HS-5 (cell line): ENCODE measurements at regions not wholly inside any gene's neighbourhood (a gene's known extent, or its start where the extent isn't known, plus 50 kb on each side); places are given as distances from the start of the nearest gene placed in this dataset.
A peak's percentile ranks its signal among the peaks of the same experiment; 100 is the strongest.

Experiments used
- DNase-seq: peaks from one replicate; pipeline ENCODE4 v3.0.0-alpha.2; 2012; ENCODE audit warnings: low read depth

- DNase-seq, result no peak
Observed at GRCh38 chr6:44062771-44063560, 64.3 kb downstream of the MRPL14 start.

DNA sequence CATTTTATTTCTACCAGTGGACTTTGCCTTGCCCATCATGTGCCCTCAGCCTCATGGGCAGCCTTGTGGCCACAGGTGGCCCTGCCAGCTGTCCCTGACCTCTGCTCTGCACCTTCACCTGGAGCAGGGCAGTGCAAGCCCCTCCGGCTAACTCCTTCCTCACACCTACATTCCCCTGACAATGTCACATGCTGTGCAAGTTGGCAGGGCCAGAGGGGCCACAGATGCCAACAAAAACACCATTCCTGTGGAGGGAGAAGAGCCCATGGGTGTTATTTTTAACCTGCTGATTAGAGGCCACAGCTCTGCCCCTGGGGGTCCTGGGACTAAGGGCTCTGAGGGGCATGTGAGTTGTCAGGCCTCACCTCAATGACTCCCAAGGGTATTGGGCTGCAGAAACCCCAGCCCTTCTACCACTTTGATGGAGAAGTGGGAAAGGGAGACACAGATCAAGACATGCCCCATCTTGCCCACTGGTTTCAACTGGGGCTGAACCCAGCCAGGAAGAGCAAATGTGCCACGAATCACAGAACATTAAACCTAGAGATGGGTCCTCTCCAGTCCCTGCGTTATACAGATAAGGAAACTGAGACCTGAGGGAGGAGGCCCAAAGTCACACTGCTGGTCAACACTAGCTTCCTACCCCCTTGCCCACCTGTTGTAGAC, 65.0 kb downstream of the MRPL14 start:
- DNase-seq, result no peak

DNA sequence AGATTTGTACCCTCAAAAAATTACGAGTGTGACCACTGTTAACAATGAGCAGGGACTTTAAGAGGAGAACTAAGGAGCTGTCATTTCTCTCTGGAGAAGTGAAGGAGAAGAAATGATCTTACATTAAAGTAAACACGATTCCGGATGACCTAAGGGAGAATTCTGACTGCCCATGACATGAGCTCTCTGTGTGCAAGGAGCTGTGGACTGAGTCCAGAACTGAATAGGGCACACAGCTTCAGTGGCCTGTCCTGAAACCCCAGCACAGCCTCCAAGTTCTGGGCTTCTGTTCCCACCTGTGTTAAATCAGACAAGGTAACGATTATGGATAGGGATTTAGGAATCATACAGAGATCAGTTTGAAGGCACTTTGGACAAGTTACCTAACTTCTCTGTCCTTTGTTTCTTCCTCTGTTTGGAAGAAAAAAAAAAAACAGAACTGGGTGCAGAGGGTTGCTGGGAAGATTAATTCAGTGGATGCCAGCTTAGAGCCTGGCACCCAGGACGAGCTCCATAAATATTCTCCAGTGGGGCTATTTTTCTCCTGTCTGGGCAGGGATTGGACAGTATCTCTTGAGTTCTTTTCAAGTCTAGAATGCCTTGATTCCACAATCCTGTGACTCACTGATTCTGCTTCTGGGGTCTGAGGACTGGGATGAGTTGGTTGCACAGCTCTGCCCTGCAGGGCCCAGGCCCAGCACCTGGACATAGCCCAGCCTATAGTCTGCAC, 65.7 kb downstream of the MRPL14 start:
- no peak for DNase-seq

DNA sequence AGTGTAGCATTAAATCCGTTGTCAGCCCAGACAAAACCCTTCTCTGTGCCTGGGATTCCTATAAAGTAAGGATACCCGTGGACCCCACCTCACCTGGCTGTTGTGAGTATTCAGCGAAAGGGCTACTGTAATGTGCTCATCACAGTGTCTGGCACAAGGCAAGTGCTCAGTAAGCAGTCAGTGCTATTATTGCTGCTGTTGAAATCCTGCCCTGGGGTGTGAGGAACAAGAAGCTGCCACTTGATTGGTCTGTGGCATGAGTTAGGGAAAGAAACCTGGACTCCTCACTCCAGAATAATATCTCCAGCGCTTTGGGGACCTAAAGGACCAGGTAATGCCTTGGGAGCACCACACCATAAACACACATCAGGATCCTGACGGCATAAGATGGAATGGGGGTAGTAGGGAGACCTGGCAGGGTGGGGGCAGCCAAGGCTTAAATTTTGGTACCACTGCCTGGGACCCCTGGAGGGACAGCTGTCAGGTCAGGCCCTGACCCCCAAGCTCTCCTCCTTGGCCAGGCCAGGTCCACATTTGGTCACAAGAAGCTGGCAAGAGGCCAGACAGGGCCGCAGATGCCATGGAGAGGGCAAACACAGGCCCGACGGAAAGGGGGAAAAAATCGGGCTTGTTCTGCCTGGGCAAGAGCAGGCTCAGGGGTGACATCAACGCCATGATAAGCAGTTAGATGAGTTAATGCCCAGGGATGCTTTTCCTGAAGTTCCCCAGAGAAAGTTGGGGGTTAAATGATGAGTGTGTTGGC, 66.5 kb downstream of the MRPL14 start:
- no peak for DNase-seq

- no peak for DNase-seq
Observed at GRCh38 chr6:44059359-44060346, 67.6 kb downstream of the MRPL14 start.

GRCh38 chr6:44058617-44059358, 68.5 kb downstream of the MRPL14 start:
- DNase-seq, result peak; percentile 96

DNA sequence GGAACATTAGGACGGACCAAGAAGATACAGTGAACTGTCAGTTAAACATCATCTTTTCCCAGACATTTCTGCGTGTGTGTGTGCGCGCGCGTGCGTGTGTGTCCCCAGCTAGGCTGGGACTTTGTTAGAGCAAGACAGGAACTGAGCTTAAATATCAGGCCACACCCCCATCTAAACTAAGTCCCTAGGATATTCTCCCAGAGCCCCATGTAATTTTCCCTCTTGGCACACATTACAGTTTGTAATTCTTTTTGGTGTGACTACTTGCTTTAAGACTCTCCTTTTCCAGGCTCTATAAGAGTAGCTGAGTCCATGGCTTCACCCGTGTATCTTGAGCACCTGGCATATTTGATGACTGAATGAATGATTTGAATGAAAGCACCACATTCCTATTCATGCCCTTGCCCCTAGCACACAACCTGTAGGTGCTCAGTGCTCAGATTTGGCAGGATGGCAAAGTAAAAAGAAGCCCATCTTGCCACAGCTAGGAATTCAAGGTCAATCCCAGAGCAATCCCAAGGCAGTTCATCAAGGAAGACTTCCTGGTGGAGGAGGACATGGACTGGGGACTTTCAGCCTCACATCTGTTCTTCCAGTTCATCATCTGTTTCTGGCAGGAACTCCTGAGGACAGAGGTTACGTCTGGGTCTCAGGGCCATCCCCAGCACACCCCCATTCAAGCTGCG, 69.2 kb downstream of the MRPL14 start:
- no peak for DNase-seq

DNA sequence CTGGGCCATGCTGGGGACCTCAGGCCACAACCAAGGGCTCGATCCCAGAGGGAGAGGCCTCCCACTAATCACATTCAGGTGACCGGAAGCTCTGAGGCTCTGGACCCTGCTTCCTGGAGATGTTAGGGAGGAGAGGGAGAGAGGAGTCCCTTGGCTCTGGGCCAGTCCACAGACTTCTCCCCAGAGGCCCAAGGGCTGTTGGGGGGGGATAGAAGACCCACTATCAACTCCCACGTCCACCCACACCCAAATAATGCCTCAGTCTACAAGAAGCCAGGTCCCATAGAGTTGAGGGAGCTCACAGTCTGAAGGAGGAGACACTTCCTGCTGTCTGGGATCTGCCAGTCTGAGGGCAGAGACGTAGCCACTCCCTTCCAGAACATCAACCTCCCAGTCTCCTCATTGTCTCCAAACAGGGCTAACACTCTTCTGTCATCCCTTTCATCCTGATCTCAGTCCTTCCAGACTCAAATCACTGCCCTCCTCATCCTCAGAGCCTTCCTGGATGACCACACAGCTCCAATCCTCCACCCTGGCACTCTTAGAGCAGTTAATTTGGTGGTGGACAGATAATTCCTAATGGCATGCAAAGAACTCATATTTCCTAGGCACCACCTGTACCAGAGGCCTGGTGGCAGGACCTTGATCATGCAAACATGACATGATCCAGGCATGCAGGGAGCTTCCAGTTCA, 69.9 kb downstream of the MRPL14 start:
- no peak for DNase-seq

DNA sequence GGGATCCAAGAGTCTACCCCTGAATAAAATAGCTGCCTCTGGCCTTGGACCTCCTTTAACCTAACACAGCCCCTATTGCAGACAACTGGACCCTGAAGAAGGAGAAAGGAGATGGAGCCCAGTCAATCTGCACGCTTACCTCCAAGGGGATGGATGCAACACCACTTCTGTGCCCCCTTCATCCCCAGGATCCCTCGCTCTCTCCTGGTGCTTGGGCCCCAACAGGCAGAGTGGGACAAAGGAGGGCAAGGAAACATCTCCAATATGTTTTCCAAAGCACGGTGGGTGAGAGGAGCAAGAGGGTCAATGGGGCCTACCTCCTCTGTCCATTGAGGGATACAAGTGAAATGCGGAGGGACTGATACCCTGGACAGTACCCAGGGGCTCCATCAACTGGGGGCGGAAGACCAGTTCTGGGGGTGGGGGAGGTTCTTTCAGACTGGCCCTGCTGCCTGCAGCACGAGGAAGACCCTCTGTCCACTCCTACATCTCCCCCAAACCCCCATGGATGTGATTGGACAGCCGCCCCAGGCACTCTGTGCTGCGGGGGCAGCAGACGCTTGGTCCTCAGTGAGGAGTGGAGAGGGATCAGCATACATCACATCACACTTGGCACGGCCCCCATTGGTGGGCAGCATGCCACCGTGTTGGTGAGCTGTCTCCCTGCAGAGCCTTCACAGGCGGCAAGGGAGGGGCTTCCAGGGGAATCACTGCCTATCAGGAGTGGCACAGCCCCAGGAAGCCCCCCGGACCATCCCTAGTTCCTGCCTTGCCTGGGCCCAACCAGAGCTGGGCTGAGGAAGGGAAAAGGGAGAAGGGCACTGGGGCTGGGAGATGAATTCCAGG, 70.6 kb downstream of the MRPL14 start:
- no peak for DNase-seq

DNA sequence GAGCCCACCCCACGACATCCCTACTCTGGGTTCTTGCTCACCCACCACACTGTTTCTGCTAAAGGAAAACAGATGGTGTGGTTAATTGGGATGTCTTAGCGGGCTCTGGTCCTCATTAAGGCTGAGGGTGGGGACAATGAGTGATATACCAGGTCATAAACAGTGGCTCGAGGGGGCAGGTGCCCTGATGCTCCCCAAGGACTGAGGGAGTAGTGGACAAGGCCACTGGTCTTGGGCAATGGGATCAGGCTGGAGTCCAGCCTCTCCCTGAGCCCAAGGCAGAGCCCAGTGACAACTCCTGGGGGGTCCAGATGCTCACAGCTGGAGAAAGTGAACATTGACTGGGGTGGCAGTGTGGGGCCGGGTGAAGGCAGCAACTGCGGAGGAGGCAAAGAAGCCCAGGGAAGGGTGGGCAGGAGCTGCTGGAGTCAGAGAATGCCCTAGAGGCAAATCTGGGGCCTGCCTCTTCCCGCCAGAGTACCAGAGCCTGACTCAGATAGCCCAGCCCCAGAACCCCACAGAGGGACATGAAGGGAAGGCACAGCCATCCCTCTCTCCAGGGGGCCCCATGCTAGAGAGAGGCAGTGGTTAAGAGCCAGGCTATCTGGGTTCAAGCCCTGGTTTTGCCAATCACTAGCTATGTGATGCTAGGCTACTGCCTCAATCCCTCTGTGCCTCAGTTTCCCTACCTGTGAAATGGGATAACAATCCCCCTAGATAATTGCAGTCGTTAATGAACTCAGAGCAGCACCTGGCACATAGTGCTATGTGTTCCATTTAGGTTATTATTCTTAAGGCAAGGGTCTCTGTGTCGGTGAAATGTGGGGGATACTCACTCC, 72.3 kb downstream of the MRPL14 start:
- DNase-seq, result no peak

DNA sequence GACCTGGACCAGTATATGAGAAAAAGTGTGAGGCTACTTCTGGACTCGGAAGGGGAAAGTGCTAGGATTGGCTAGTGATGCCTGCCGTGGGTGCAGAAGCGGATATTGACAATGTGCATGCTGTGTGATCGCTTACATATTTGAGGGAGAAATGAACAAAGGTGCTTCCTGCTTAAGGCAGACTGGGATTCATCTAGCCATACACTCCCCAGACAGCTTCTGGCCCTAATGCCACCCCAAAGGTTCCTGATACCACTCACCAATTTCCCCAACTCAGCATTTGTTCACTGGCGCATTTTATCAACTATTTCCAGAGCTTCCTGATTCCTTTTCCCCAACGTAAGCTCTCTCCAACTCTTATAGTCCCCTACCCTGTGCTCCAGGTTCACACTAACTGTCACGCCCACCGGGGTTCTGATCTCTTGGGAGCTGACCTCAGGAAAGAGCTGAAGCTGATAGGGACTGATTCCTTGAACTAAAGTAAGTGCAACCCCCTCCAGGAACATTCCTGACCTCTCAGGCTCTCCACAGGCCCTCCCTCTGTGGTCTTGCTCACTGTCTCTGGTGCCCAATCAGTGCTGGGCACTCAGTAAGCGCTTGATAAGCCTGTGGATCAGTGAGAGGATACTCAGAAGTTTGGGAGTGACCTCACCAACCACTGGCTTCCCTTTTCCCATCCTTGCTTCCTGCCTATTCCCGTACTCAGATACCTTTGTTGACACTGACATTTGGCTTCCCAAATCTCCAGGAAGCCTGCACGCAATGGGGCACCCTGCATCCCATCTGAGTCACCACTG, 73.3 kb downstream of the MRPL14 start:
- DNase-seq, result peak; percentile 91

DNA sequence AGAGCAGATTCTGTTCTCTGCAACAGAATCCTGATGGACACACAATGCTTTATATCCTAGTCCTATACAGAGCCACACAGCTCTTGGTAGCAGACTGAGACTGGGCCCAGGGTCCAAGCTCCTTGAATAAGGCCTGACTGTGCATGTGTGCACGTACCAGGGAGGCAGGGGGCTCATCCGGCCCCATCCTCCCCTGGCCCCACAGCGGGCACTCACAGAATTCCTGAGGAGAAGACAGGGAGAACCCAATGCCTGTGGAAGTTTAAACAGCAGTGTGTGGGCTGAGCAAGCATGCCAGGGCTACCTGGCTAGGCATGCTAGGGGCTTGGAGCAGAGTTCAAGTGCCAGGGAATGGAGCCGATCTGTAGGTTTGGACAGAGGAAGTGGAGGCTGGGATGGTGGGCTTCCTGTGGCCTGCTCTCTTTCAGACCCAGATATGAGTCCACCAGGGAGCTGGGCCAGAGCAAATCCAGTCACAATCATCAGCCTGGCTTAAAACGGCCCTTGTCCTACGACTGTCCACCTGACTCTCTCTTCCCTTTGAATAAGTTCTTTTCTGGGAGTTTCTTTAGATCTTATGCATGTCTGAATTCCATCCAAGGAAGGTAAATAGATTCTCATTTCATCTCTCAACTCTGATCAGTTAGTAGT, 74.0 kb downstream of the MRPL14 start:
- DNase-seq, result no peak

GRCh38 chr6:44052419-44053023, 74.7 kb downstream of the MRPL14 start:
- no peak for DNase-seq

GRCh38 chr6:44051515-44051914, 75.7 kb downstream of the MRPL14 start:
- DNase-seq, result no peak

DNA sequence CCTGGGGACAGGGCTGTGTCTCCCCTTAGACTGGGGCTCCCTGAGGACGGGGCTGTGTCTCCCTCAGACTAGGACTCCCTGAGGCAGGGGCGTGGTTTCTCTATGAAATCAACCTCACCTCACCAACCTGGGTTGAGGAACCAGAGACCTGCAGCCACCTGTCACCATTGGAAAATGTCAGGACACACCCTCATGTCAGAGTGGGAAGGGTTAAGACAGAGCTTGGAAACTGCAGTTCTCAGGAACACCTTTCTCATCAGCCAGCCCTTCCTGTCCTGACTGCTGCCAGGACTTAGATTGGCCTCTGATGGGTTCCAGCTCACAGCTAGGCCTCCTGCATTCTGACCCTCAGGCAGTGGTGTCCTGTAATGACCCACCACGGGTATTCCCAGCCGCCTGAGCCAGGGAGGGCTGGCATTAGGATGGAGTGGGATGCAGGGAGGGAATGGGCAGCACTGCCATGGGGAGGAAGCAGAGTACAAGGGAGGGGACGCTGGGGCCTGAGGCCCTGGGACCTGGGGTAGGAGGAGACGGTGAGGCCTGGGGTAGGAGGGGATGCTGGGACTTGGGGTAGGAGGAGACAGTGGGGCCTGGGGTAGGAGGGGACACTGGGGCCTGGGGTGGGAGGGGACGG, 76.3 kb downstream of the MRPL14 start:
- DNase-seq, result no peak
